Gastroesophageal sphincter (tissue), 4 donors: ENCODE measurements at regions not wholly inside any gene's neighbourhood (a gene's known extent, or its start where the extent isn't known, plus 50 kb on each side); places are given as distances from the start of the nearest gene placed in this dataset.

Source experiments
- ATAC-seq: fragments of 150-250 bp; one replicate; pipeline ENCODE4 v1.9.1; 2016; ENCODE audit warnings: mild to moderate bottlenecking, moderate library complexity
- H3K27ac ChIP-seq, 4 donors: fragments of 200-600 bp; sonication (generic) in 3 of 4; 1 replicate in 3 of 4; 2 replicates in 1 of 4; pipeline ENCODE4 v1.5.1; 2016 to 2019
- H3K27me3 ChIP-seq: fragments of 200-600 bp; sonication (generic); one replicate; pipeline ENCODE4 v1.5.1; 2019
- H3K36me3 ChIP-seq, 2 donors: fragments of 200-600 bp; sonication (generic); one replicate each; pipeline ENCODE4 v1.5.1; 2019; ENCODE audit warnings: control low read depth in 1 of 2
- H3K4me1 ChIP-seq, 3 donors: fragments of 200-600 bp; sonication (generic); 1 replicate in 2 of 3; 2 replicates in 1 of 3; pipeline ENCODE4 v1.5.1; 2016 to 2019; ENCODE audit warnings: control low read depth in 2 of 3
- H3K4me3 ChIP-seq, 2 donors: fragments of 200-600 bp; sonication (generic); one replicate each; pipeline ENCODE4 v1.5.1; 2019; ENCODE audit warnings: mild to moderate bottlenecking in 1 of 2, moderate library complexity in 1 of 2
- H3K9me3 ChIP-seq, 3 donors: fragments of 200-600 bp; sonication (generic); one replicate each; pipeline ENCODE4 v1.5.1; 2017 to 2019; ENCODE audit warnings: control low read depth in 2 of 3
- EP300 ChIP-seq: sonication (generic); formaldehyde crosslinking; IDR thresholded peaks from one replicate; pipeline ENCODE4 v1.6.1; 2017; ENCODE audit warnings: antibody characterized with exemption, mild to moderate bottlenecking
- POLR2A ChIP-seq, 2 donors: fragments of 450-650 bp; IDR thresholded peaks; one replicate each; pipeline ENCODE4 v1.6.1; 2017; ENCODE audit warnings: antibody characterized with exemption in 2 of 2, mild to moderate bottlenecking in 2 of 2, moderate library complexity in 1 of 2
- POLR2AphosphoS5 ChIP-seq: sonication (generic); formaldehyde crosslinking; IDR thresholded peaks from one replicate; pipeline ENCODE4 v1.6.1; 2017; ENCODE audit warnings: antibody characterized with exemption
- WGBS, 2 donors: methylation state at CpG; one replicate each; pipeline ENCODE4 v1.1.5; 2018; ENCODE audit warnings: low coverage in 1 of 2; 5-methylcytosine and 5-hydroxymethylcytosine counted together
- TF ChIP-seq, protein P1 (sequence below), 4 experiments: fragments of 200-600 bp in 2 of 4; fragments of 450-650 bp in 2 of 4; sonication (generic) in 1 of 4; IDR thresholded peaks; one replicate each; pipeline ENCODE4 v1.5.1; 2017 to 2019; ENCODE audit warnings: antibody characterized with exemption in 4 of 4, mild to moderate bottlenecking in 2 of 4, moderate library complexity in 2 of 4

GRCh38 chr1:220991506-220991905 lies 112.3 kb downstream of the HLX start:
- TF ChIP-seq, protein P1, sequence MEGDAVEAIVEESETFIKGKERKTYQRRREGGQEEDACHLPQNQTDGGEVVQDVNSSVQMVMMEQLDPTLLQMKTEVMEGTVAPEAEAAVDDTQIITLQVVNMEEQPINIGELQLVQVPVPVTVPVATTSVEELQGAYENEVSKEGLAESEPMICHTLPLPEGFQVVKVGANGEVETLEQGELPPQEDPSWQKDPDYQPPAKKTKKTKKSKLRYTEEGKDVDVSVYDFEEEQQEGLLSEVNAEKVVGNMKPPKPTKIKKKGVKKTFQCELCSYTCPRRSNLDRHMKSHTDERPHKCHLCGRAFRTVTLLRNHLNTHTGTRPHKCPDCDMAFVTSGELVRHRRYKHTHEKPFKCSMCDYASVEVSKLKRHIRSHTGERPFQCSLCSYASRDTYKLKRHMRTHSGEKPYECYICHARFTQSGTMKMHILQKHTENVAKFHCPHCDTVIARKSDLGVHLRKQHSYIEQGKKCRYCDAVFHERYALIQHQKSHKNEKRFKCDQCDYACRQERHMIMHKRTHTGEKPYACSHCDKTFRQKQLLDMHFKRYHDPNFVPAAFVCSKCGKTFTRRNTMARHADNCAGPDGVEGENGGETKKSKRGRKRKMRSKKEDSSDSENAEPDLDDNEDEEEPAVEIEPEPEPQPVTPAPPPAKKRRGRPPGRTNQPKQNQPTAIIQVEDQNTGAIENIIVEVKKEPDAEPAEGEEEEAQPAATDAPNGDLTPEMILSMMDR (IDR thresholded peaks at IDR 0.05) = no peak
- TF ChIP-seq POLR2A (IDR thresholded peaks at IDR 0.05) = no peak
- no peak for TF ChIP-seq EP300
- TF ChIP-seq POLR2AphosphoS5 = no peak
- Histone ChIP-seq H3K27me3 (no peaks in the 10 kb centered on the region), H3K9me3 (no peaks in the 10 kb centered on the region), H3K4me3 (no peak overlapping the region), H3K27ac (no peak overlapping the region), H3K4me1 (peaks cover 3 to 18% (median 3%) of the 10 kb centered on the region in 3 donors), H3K36me3 (no peaks in the 10 kb centered on the region)
- ATAC-seq = no peak
- whole genome bisulfite sequencing, 2 donors = 50 to 76% methylated on average over 4 of the region's 4 CpGs

DNA sequence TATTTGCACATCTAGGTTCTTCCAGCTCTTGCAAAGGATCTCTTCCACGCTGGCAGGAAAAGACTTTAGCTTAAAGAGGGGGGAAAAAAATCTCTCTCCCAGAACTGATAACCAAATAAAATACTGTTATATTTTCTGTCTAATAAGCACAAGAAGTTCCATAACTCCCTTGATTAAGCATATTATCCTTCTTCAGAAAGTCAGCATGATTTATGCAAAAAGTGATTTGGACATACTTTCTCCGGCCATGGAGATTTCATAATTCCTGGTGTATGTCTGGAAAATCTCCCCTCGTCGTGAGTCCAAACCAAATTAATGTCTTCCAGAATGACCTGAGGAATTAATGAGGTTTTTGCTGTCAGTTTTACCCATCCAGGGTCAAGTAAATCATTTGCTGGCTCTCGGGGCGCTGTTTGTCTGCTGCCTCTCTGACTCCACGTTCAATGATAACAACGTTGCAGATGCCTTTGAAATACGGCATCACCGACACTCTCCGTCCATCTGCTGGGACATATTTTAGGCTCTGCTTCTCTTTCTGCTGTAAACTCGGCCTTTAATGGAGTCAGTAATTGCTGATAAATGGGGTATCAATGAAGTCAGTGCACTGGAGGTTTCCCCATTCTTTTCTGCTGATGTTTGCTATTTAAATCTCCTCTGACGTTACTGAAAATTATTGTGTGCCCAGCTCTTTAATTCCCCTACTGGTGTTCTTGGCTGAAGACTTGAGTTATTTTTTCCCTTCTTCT lies 112.9 kb downstream of the HLX start:
- Histone ChIP-seq H3K27me3 (no peaks in the 10 kb centered on the region), H3K4me1 (peaks cover 3 to 18% (median 3%) of the 10 kb centered on the region in 3 donors), H3K36me3 (no peaks in the 10 kb centered on the region), H3K4me3 (no peak overlapping the region), H3K27ac (peak overlapping the region in 3 of 4 donors; percentile 38 to 67 (median 62)), H3K9me3 (no peaks in the 10 kb centered on the region)
- peak; percentile 52 for ATAC-seq
- TF ChIP-seq EP300 = no peak
- TF ChIP-seq, protein P1 (IDR thresholded peaks at IDR 0.05) = peak in 2 of 4 experiments; percentile 5 to 7
- WGBS, 2 donors = 8 to 13% methylated on average over 11 to 13 of the region's 13 CpGs

- Histone ChIP-seq H3K4me1 (peaks cover 3 to 18% (median 3%) of the 10 kb centered on the region in 3 donors), H3K27ac (peak overlapping the region in 3 of 4 donors; percentile 38 to 67 (median 62)), H3K27me3 (no peaks in the 10 kb centered on the region), H3K9me3 (no peaks in the 10 kb centered on the region), H3K4me3 (no peak overlapping the region), H3K36me3 (no peaks in the 10 kb centered on the region)
- ATAC-seq = no peak
- WGBS, 2 donors = 34 to 44% methylated on average over 3 of the region's 3 CpGs
- no peak for TF ChIP-seq POLR2AphosphoS5
- TF ChIP-seq POLR2A (IDR thresholded peaks at IDR 0.05) = no peak
- TF ChIP-seq, protein P1 (IDR thresholded peaks at IDR 0.05) = no peak
- no peak for TF ChIP-seq EP300
Observed at GRCh38 chr1:220992705-220993052, 113.4 kb downstream of the HLX start.

- Histone ChIP-seq H3K36me3 (no peaks in the 10 kb centered on the region), H3K27me3 (no peaks in the 10 kb centered on the region), H3K9me3 (no peaks in the 10 kb centered on the region), H3K27ac (no peak overlapping the region), H3K4me3 (no peak overlapping the region), H3K4me1 (peaks cover 3 to 18% (median 3%) of the 10 kb centered on the region in 3 donors)
- TF ChIP-seq, protein P1 (IDR thresholded peaks at IDR 0.05) = no peak
- TF ChIP-seq EP300 = no peak
- no peak for TF ChIP-seq POLR2AphosphoS5
- TF ChIP-seq POLR2A (IDR thresholded peaks at IDR 0.05) = no peak
- WGBS, 2 donors = 80 to 95% methylated on average over 3 of the region's 3 CpGs
- ATAC-seq = no peak
Observed at GRCh38 chr1:220994671-220995070, 115.4 kb downstream of the HLX start.

DNA sequence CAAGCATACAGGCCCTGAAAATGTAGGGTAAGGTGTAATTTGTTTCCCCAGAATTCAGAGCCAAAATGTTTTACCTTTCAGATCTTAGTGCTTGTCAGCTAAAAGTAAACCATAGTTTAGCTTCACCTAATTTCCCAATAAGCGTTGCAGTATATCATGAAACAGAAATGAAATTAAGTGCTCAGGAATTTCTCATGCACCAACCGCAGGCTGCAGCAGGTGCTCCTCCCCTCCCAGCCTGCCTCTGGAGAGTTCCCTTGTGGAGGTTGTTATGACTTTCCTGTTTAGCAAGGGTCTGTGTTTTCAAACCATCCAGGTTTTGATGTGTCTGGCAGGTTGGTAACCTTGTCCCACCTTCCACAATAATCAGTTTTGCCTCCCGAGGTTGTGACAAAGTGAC lies 118.5 kb downstream of the HLX start:
- no peak overlapping the region for H3K4me3 ChIP-seq
- no peaks in the 10 kb centered on the region for H3K36me3 ChIP-seq
- H3K4me1 ChIP-seq = peaks cover 0 to 5% (median 0%) of the 10 kb centered on the region in 3 donors
- H3K9me3 ChIP-seq = no peaks in the 10 kb centered on the region
- no peak for ATAC-seq
- H3K27ac ChIP-seq = no peak overlapping the region
- TF ChIP-seq, protein P1 (IDR thresholded peaks at IDR 0.05) = no peak
- TF ChIP-seq EP300 = no peak
- no peak for TF ChIP-seq POLR2A (IDR thresholded peaks at IDR 0.05)
- TF ChIP-seq POLR2AphosphoS5 = no peak
- no peaks in the 10 kb centered on the region for H3K27me3 ChIP-seq
- WGBS, 2 donors = 100% methylated on average over 2 of the region's 3 CpGs; no CpG with 5 or more reads in 1 of the 2 donors
